Kidney epithelial cell (primary cell): ENCODE measurements at regions not wholly inside any gene's neighbourhood (a gene's known extent, or its start where the extent isn't known, plus 50 kb on each side); places are given as distances from the start of the nearest gene placed in this dataset.

Experiments used
- DNase-seq: peaks from one replicate; pipeline ENCODE4 v3.0.0-alpha.2; 2010; ENCODE audit warnings: low read depth
- H3K27me3 ChIP-seq: 2 replicates; pipeline ENCODE4 v1.6.0; 2011; ENCODE audit warnings: low read length; ENCODE audit not compliant: control insufficient read depth, insufficient read depth
- H3K36me3 ChIP-seq: 2 replicates; pipeline ENCODE4 v1.5.1; 2011; ENCODE audit warnings: low read length; ENCODE audit not compliant: control insufficient read depth, insufficient read depth
- H3K4me3 ChIP-seq: 2 replicates; pipeline ENCODE4 v1.5.1; 2011; ENCODE audit warnings: low read depth, mild to moderate bottlenecking, control low read depth, low read length
- CTCF ChIP-seq: IDR thresholded peaks from 2 replicates; pipeline ENCODE4 v1.5.1; 2011; ENCODE audit warnings: mild to moderate bottlenecking, moderate library complexity, low read length, control low read depth, inconsistent platforms; ENCODE audit not compliant: insufficient read depth, poor library complexity, severe bottlenecking

- DNase-seq = no peak
- Histone ChIP-seq H3K27me3 (no peaks in the 10 kb centered on the region), H3K36me3 (no peaks in the 10 kb centered on the region), H3K4me3 (no peak overlapping the region)
- no peak for TF ChIP-seq CTCF
Observed at GRCh38 chr6:9675122-9675521, 739.8 kb downstream of the TFAP2A start.

GRCh38 chr6:9659848-9660247, 755.0 kb downstream of the TFAP2A start:
- H3K4me3 ChIP-seq = no peak overlapping the region
- no peak for DNase-seq
- H3K27me3 ChIP-seq = no peaks in the 10 kb centered on the region
- TF ChIP-seq CTCF = no peak
- H3K36me3 ChIP-seq = no peaks in the 10 kb centered on the region

DNA sequence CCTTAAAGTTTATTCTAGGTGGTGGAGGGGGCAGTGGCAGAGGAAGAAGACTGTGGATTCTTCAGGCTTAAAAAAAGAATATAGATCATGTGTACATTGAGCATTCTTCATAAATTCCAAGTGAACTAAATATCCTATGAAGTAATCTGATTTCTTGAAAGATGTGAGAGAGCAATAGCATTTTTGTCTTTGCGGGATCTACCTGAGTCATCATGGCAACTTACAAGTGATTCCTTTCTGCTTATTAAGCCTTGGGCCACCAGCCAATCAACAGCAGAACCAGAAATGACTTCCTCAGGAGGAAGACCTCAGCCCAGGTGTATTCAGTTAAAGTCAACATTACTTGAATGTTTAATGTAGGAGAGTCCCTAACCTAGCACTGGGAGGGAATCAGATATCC, 756.9 kb downstream of the TFAP2A start:
- no peak for DNase-seq
- no peak for TF ChIP-seq CTCF
- H3K27me3 ChIP-seq = no peaks in the 10 kb centered on the region
- no peak overlapping the region for H3K4me3 ChIP-seq
- H3K36me3 ChIP-seq = no peaks in the 10 kb centered on the region

- no peak for DNase-seq
Observed at GRCh38 chr6:9647599-9647998, 767.3 kb downstream of the TFAP2A start.

DNA sequence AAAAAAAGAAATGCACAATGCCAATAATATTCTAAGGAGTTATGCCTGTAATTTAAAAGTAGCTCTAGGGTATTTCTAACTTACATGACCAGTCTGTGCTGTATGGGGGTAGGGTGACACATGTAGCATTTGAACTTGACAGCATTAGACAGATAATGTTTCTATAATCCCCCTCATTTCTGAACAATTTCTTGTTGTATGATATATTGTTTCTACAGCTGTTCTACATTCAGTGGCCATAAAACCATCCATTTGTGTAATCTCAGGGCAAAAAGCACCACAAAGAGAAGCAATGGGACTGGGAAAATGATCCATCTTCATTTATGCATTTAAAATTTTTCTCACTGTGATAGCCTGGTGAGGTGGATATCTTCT, 767.8 kb downstream of the TFAP2A start:
- DNase-seq = no peak
- Histone ChIP-seq H3K36me3 (no peaks in the 10 kb centered on the region), H3K4me3 (no peak overlapping the region), H3K27me3 (no peaks in the 10 kb centered on the region)
- no peak for TF ChIP-seq CTCF

More at GRCh38 chr6:9647599-9647998, 767.3 kb downstream of the TFAP2A start:
- no peak overlapping the region for H3K4me3 ChIP-seq
- no peaks in the 10 kb centered on the region for H3K27me3 ChIP-seq
- no peak for TF ChIP-seq CTCF
- no peaks in the 10 kb centered on the region for H3K36me3 ChIP-seq

- H3K4me3 ChIP-seq = no peak overlapping the region
- DNase-seq = no peak
- no peak for TF ChIP-seq CTCF
Observed at GRCh38 chr6:9646342-9647070, 768.4 kb downstream of the TFAP2A start.

More at GRCh38 chr6:9646342-9647070, 768.4 kb downstream of the TFAP2A start:
- Histone ChIP-seq H3K27me3 (no peaks in the 10 kb centered on the region), H3K36me3 (no peaks in the 10 kb centered on the region)
